Endothelial cell (in vitro differentiated cells): ENCODE measurements at regions not wholly inside any gene's neighbourhood (a gene's known extent, or its start where the extent isn't known, plus 50 kb on each side); places are given as distances from the start of the nearest gene placed in this dataset.

ENCODE experiments used
- DNase-seq: peaks from one replicate; pipeline ENCODE4 v3.0.0; 2021; ENCODE audit warnings: low spot score
- H3K27ac Mint-ChIP-seq: one replicate; pipeline ENCODE4 v1.8.0; 2021; ENCODE audit warnings: mixed read lengths, inconsistent platforms; ENCODE audit not compliant: unreplicated experiment
- H3K27me3 Mint-ChIP-seq: one replicate; pipeline ENCODE4 v1.8.0; 2021; ENCODE audit warnings: mild to moderate bottlenecking, moderate library complexity, mixed read lengths, inconsistent platforms; ENCODE audit not compliant: unreplicated experiment
- H3K36me3 Mint-ChIP-seq: one replicate; pipeline ENCODE4 v1.8.0; 2021; ENCODE audit warnings: mild to moderate bottlenecking, low read depth, mixed read lengths, inconsistent platforms; ENCODE audit not compliant: unreplicated experiment
- H3K4me1 Mint-ChIP-seq: one replicate; pipeline ENCODE4 v1.8.0; 2021; ENCODE audit warnings: mild to moderate bottlenecking, mixed read lengths, inconsistent platforms; ENCODE audit not compliant: unreplicated experiment
- H3K4me3 Mint-ChIP-seq: one replicate; pipeline ENCODE4 v1.8.0; 2021; ENCODE audit warnings: mild to moderate bottlenecking, mixed read lengths, inconsistent platforms; ENCODE audit not compliant: unreplicated experiment
- H3K9me3 Mint-ChIP-seq: one replicate; pipeline ENCODE4 v1.8.0; 2021; ENCODE audit warnings: mixed read lengths, inconsistent platforms; ENCODE audit not compliant: unreplicated experiment
- CTCF ChIP-seq: fragments of 200-600 bp; sonication (generic); IDR thresholded peaks from one replicate; pipeline ENCODE4 v1.5.0; 2021; ENCODE audit warnings: antibody characterized with exemption; ENCODE audit not compliant: unreplicated experiment

GRCh38 chrY:7467796-7468520 is 556.4 kb upstream of the AMELY start:
- no peak for DNase-seq
- Mint-ChIP-seq H3K27me3 (peaks cover 1% of the 10 kb centered on the region), H3K9me3 (no peaks in the 10 kb centered on the region), H3K36me3 (no peaks in the 10 kb centered on the region), H3K4me1 (no peaks in the 10 kb centered on the region), H3K4me3 (no peak overlapping the region), H3K27ac (no peak overlapping the region)
- no peak for TF ChIP-seq CTCF

GRCh38 chrY:7465185-7465621 is 553.7 kb upstream of the AMELY start:
- no peak for TF ChIP-seq CTCF
- Mint-ChIP-seq H3K9me3 (no peaks in the 10 kb centered on the region), H3K27ac (no peak overlapping the region), H3K27me3 (peaks cover 1% of the 10 kb centered on the region), H3K4me1 (no peaks in the 10 kb centered on the region), H3K4me3 (no peak overlapping the region), H3K36me3 (no peaks in the 10 kb centered on the region)
- DNase-seq = no peak

GRCh38 chrY:7464742-7465141 is 553.2 kb upstream of the AMELY start:
- H3K27me3 Mint-ChIP-seq = peaks cover 3% of the 10 kb centered on the region
- DNase-seq = no peak
- H3K4me3 Mint-ChIP-seq = no peak overlapping the region
- no peaks in the 10 kb centered on the region for H3K9me3 Mint-ChIP-seq
- no peak for TF ChIP-seq CTCF
- H3K36me3 Mint-ChIP-seq = peaks cover 2% of the 10 kb centered on the region
- H3K27ac Mint-ChIP-seq = no peak overlapping the region
- H3K4me1 Mint-ChIP-seq = no peaks in the 10 kb centered on the region

GRCh38 chrY:7463711-7464110 is 552.2 kb upstream of the AMELY start:
- no peak for TF ChIP-seq CTCF
- peaks cover 3% of the 10 kb centered on the region for H3K27me3 Mint-ChIP-seq

GRCh38 chrY:7463196-7463595 is 551.6 kb upstream of the AMELY start:
- Mint-ChIP-seq H3K27me3 (peaks cover 3% of the 10 kb centered on the region), H3K27ac (no peak overlapping the region), H3K9me3 (no peaks in the 10 kb centered on the region), H3K4me3 (no peak overlapping the region), H3K36me3 (peaks cover 4% of the 10 kb centered on the region), H3K4me1 (peaks cover 3% of the 10 kb centered on the region)
- no peak for DNase-seq
- no peak for TF ChIP-seq CTCF

More at GRCh38 chrY:7463711-7464110, 552.2 kb upstream of the AMELY start:
- Mint-ChIP-seq H3K4me1 (peaks cover under 1% of the 10 kb centered on the region), H3K27ac (no peak overlapping the region), H3K4me3 (no peak overlapping the region), H3K36me3 (peaks cover 4% of the 10 kb centered on the region), H3K9me3 (no peaks in the 10 kb centered on the region)
- DNase-seq = no peak
